AG04449 (cell line): ENCODE measurements at regions not wholly inside any gene's neighbourhood (a gene's known extent, or its start where the extent isn't known, plus 50 kb on each side); places are given as distances from the start of the nearest gene placed in this dataset.

Source experiments
- CTCF ChIA-PET: fragments of 350-600 bp; formaldehyde crosslinking; extraction: SDS; loops from one replicate; lab custom pipeline; 2021; ENCODE audit warnings: antibody characterized with exemption; lab: Yijun Ruan, JAX
- POLR2A ChIA-PET: fragments of 400-600, 350-600 bp; formaldehyde crosslinking; extraction: SDS; loops from one replicate; lab custom pipeline; 2020; ENCODE audit warnings: antibody characterized with exemption, inconsistent platforms; lab: Yijun Ruan, JAX
- DNase-seq: peaks from one replicate; pipeline ENCODE4 v3.0.0-alpha.2; 2010; ENCODE audit warnings: low read depth, low spot score
- H3K4me3 ChIP-seq: 2 replicates; pipeline ENCODE4 v1.5.1; 2011; ENCODE audit warnings: low read depth, mild to moderate bottlenecking, control low read depth, low read length
- TF ChIP-seq, protein P1 (sequence below): IDR thresholded peaks from one replicate; pipeline ENCODE4 v1.5.1; 2011; ENCODE audit warnings: mild to moderate bottlenecking, moderate library complexity, low read length, control low read depth, inconsistent platforms; ENCODE audit not compliant: insufficient read depth; ENCODE audit errors: missing control alignments

DNA sequence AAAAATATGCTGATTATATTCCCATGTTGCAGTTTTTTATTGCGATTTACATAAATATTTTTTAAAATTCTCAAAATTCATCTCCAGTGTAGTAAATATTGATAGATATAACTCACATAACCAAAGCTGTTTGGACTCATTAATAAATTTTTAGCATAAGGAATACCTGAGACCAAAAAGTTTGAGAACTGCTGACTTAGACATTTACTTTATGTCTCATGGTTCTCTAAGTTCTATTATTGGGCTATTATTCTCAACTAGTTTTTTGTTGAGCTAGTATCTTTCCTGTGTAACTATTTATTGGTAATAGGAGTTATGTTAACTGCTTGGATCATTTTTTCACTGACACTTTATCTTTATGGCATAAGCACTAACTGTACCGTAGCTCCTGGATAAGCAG lies 1069.6 kb downstream of the ADGRL2 start:
- ChIA-PET POLR2A (no interaction called here), CTCF (no interaction called here)
- no peak for DNase-seq
- TF ChIP-seq, protein P1, sequence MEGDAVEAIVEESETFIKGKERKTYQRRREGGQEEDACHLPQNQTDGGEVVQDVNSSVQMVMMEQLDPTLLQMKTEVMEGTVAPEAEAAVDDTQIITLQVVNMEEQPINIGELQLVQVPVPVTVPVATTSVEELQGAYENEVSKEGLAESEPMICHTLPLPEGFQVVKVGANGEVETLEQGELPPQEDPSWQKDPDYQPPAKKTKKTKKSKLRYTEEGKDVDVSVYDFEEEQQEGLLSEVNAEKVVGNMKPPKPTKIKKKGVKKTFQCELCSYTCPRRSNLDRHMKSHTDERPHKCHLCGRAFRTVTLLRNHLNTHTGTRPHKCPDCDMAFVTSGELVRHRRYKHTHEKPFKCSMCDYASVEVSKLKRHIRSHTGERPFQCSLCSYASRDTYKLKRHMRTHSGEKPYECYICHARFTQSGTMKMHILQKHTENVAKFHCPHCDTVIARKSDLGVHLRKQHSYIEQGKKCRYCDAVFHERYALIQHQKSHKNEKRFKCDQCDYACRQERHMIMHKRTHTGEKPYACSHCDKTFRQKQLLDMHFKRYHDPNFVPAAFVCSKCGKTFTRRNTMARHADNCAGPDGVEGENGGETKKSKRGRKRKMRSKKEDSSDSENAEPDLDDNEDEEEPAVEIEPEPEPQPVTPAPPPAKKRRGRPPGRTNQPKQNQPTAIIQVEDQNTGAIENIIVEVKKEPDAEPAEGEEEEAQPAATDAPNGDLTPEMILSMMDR, result no peak
- H3K4me3 ChIP-seq, result no peak overlapping the region

DNA sequence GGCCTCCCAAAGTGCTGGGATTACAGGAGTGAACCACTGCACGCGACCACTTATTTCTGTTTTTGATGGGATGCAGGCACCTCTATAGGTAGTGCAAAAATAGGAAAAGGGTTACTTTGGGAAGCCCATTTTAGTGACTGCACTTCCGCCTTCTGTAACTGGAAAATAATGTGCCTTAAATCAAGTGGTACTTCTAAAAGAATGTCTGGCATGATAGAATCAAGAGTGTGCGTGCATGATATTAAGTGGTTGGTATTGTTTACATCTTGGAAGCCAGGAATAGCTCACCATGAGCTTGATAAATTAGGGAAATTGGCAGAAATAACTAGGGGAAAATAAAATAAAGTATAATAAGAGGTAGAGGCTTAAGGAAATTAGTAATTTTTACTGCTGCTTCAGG lies 1067.0 kb downstream of the ADGRL2 start:
- ChIA-PET CTCF (no interaction called here), POLR2A (no interaction called here)
- DNase-seq, result no peak
- no peak overlapping the region for H3K4me3 ChIP-seq
- TF ChIP-seq, protein P1, result no peak

DNA sequence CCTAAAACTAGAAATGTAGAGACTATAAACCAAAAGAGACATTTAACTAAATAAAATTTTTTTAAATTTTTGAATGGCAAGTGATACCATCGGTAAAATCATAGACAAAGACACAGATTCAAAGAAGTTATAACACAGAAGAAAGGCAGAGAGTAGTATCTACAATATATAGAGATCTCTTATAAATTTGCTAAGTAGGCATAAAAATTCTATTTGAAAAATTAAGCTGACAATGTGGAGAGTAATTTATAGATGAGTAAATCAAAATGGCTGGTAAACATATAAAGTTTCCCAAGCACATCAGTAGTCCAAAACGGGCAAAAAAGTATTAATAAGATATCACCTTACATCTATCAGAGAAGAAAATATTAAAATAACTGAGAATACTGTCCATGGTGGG lies 1061.0 kb downstream of the ADGRL2 start:
- POLR2A ChIA-PET, result no interaction called here
- no peak for DNase-seq
- H3K4me3 ChIP-seq, result no peak overlapping the region
- TF ChIP-seq, protein P1, result no peak
- CTCF ChIA-PET, result no interaction called here

DNA sequence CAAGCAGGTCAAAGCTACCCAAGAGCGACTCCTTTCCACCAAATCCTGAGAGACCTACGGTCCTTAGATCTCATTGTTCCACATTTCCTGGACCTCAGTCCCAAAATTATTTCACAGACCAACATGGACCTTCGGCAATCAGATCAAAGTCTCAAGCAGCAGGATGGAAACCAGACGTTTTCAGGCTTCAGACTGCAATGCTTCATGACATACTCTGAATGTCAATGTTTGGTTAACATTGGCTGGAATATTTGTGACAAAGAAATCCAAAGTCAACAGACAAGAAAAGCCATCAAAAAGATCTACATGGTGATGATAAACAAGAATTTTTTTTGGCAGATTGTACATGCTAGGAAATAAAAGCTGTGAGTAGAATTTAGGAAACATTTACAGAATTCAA lies 1057.3 kb downstream of the ADGRL2 start:
- POLR2A ChIA-PET, result no interaction called here
- H3K4me3 ChIP-seq, result no peak overlapping the region
- TF ChIP-seq, protein P1, result no peak
- no peak for DNase-seq
- CTCF ChIA-PET, result no interaction called here

DNA sequence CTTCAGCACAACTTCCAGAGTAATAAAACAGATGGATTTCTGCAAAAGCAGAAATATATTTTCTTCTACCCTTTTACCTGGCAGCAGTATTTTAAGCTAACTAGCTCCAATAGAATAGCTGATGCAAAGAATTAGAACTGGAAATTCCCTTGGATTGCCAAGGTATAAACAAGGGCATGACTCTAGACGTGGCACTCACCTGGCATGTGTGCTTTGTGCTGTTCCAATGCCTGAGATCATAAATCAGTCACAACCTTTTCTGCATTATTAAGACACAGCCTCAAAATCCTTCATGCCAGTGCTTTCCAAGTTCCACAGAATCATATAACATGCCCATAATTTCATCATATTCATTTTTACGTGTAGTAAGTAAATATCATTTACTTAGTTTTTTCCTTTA lies 1048.7 kb downstream of the ADGRL2 start:
- DNase-seq, result no peak
- ChIA-PET CTCF (no interaction called here), POLR2A (no interaction called here)
- H3K4me3 ChIP-seq, result no peak overlapping the region
- TF ChIP-seq, protein P1, result no peak

DNA sequence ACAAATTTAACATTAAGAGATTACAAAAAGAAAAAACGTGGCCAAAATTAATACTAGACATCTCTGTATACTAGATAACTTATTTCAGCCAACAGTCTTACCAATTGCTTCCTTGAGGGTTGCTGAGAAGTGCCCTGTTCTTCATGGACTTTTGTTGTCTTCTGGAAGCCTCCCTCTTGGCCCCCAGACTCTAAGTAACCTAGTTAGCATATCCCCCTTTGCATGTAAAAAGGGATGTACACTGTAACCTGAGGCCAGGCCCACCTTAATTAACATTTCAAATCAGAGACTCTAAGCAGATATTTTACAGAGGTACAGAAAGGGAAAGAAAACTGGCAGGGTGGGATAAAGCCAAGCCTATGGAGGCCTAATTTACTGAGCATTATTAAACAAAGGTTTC lies 1047.3 kb downstream of the ADGRL2 start:
- no peak overlapping the region for H3K4me3 ChIP-seq
- TF ChIP-seq, protein P1, result no peak
- ChIA-PET CTCF (no interaction called here), POLR2A (no interaction called here)
- no peak for DNase-seq
